ENCODE measurements at regions not wholly inside any gene's neighbourhood (a gene's known extent, or its start where the extent isn't known, plus 50 kb on each side); places are given as distances from the start of the nearest gene placed in this dataset.

DNA sequence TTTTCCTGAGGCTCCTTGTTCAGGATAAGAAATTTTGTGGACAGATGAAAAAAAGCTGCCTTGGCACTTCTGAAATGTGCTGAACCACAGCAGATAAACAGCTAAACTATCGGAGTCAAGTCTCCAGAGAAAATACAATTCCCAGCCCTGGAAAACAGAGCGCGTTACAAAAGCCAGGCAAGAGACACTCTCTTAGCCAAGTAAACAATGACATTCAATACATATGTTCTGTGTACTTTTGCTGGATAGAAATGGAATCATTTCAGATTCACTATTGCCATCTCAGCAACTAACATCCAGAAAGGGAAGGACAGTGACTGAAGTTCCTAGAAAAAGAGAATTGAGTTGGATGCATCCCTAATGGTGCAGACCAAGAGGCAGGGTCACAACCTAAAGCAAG is 196.8 kb upstream of the NRSN1 start:
- Histone ChIP-seq H3K27ac (ENCODE audit: low read depth in 1 of 2, low read length in 2 of 2) (no peak overlapping the region), H3K4me1 (ENCODE audit: control insufficient read depth in 4 of 4, insufficient read depth in 4 of 4, low read length in 3 of 4) (no peaks in the 10 kb centered on the region), H3K36me3 (ENCODE audit: control insufficient read depth in 4 of 4, insufficient read depth in 3 of 4, low read depth in 1 of 4, low read length in 3 of 4) (no peaks in the 10 kb centered on the region), H3K27me3 (ENCODE audit: control insufficient read depth in 4 of 4, insufficient read depth in 4 of 4, low read length in 3 of 4) (peaks cover 0 to 5% (median 0%) of the 10 kb centered on the region in 4 donors), H3K9ac (ENCODE audit: low read depth in 1 of 2, low read length in 2 of 2) (no peak overlapping the region), H3K9me3 (ENCODE audit: control insufficient read depth in 4 of 4, low read length in 3 of 4) (no peaks in the 10 kb centered on the region), H3K4me3 (ENCODE audit: low read depth in 1 of 3, low read length in 3 of 3) (no peak overlapping the region)
- no peak for DNase-seq (ENCODE audit: low spot score)
- TF ChIP-seq RXRA (IDR thresholded peaks at IDR 0.05) (no peak), EGR1 (IDR thresholded peaks at IDR 0.05; ENCODE audit: low read depth in 2 of 2) (no peak), SP1 (IDR thresholded peaks at IDR 0.05) (no peak), RAD21 (IDR thresholded peaks at IDR 0.05) (no peak), JUND (IDR thresholded peaks at IDR 0.05) (no peak), TAF1 (conservative IDR thresholded peaks at IDR 0.05) (no peak), YY1 (IDR thresholded peaks at IDR 0.05) (no peak), HNF4A (conservative IDR thresholded peaks at IDR 0.05) (no peak), FOXA1 (IDR thresholded peaks at IDR 0.05) (no peak)
- TF ChIP-seq, protein P1, sequence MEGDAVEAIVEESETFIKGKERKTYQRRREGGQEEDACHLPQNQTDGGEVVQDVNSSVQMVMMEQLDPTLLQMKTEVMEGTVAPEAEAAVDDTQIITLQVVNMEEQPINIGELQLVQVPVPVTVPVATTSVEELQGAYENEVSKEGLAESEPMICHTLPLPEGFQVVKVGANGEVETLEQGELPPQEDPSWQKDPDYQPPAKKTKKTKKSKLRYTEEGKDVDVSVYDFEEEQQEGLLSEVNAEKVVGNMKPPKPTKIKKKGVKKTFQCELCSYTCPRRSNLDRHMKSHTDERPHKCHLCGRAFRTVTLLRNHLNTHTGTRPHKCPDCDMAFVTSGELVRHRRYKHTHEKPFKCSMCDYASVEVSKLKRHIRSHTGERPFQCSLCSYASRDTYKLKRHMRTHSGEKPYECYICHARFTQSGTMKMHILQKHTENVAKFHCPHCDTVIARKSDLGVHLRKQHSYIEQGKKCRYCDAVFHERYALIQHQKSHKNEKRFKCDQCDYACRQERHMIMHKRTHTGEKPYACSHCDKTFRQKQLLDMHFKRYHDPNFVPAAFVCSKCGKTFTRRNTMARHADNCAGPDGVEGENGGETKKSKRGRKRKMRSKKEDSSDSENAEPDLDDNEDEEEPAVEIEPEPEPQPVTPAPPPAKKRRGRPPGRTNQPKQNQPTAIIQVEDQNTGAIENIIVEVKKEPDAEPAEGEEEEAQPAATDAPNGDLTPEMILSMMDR (IDR thresholded peaks at IDR 0.05; ENCODE audit: low read depth, low read length, missing input control): no peak
- TF ChIP-seq, protein P2, sequence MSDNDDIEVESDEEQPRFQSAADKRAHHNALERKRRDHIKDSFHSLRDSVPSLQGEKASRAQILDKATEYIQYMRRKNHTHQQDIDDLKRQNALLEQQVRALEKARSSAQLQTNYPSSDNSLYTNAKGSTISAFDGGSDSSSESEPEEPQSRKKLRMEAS (IDR thresholded peaks at IDR 0.05): no peak
- 77% methylated on average over 3 of the region's 3 CpGs for WGBS

DNA sequence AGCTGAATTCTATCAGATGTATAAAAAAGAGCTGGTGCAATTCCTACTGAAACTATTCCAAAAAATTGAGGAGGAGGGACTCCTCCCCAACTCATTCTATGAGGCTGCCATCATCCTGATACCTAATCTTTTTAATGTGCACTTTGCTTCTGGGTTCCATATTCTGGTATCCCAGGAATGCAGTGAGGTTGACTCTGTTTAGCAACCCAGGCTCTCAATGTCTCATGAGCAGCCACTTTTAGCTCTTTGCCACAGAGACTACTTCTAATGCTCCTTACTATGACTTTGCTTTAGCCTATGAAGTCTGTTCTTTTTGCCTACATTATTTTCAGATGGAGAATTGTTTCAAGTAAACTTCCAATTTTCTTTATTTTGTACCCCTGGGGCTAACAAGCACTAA is 185.5 kb upstream of the NRSN1 start:
- Histone ChIP-seq H3K4me1 (ENCODE audit: control insufficient read depth in 4 of 4, insufficient read depth in 4 of 4, low read length in 3 of 4) (no peaks in the 10 kb centered on the region), H3K9me3 (ENCODE audit: control insufficient read depth in 4 of 4, low read length in 3 of 4) (no peaks in the 10 kb centered on the region), H3K27me3 (ENCODE audit: control insufficient read depth in 4 of 4, insufficient read depth in 4 of 4, low read length in 3 of 4) (no peaks in the 10 kb centered on the region), H3K4me3 (ENCODE audit: low read depth in 1 of 3, low read length in 3 of 3) (no peak overlapping the region), H3K27ac (ENCODE audit: low read depth in 1 of 2, low read length in 2 of 2) (no peak overlapping the region), H3K36me3 (ENCODE audit: control insufficient read depth in 4 of 4, insufficient read depth in 3 of 4, low read depth in 1 of 4, low read length in 3 of 4) (no peaks in the 10 kb centered on the region), H3K9ac (ENCODE audit: low read depth in 1 of 2, low read length in 2 of 2) (no peak overlapping the region)
- TF ChIP-seq, protein P3, sequence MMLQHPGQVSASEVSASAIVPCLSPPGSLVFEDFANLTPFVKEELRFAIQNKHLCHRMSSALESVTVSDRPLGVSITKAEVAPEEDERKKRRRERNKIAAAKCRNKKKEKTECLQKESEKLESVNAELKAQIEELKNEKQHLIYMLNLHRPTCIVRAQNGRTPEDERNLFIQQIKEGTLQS (IDR thresholded peaks at IDR 0.05): no peak
- TF ChIP-seq HNF4A (conservative IDR thresholded peaks at IDR 0.05) (no peak), FOXA1 (IDR thresholded peaks at IDR 0.05) (no peak)
- DNase-seq (ENCODE audit: low spot score): no peak

DNA sequence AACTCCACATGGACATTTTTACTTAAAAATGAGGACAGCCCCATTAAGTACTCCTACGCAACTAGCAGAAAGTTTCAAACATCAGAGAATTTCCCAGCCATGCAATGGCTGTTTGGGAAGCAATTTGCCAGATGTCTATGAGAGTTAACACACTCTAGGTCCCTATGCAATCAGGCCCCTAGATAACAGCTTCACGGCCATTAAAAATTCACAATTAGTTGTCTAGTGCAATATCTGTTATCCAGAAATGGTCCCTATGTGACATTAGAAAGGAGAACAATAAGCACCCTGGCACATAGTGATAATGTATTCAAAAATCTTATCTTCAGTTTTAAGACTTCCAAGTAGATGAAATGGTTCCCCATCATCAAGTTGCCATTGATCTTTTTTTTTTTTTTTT is 174.3 kb upstream of the NRSN1 start:
- WGBS: 76% methylated on average over 2 of the region's 2 CpGs
- Histone ChIP-seq H3K4me3 (ENCODE audit: low read depth in 1 of 3, low read length in 3 of 3) (no peak overlapping the region), H3K27me3 (ENCODE audit: control insufficient read depth in 4 of 4, insufficient read depth in 4 of 4, low read length in 3 of 4) (peaks cover 0 to 3% (median 0%) of the 10 kb centered on the region in 4 donors), H3K9me3 (ENCODE audit: control insufficient read depth in 4 of 4, low read length in 3 of 4) (no peaks in the 10 kb centered on the region), H3K27ac (ENCODE audit: low read depth in 1 of 2, low read length in 2 of 2) (no peak overlapping the region), H3K4me1 (ENCODE audit: control insufficient read depth in 4 of 4, insufficient read depth in 4 of 4, low read length in 3 of 4) (no peaks in the 10 kb centered on the region), H3K9ac (ENCODE audit: low read depth in 1 of 2, low read length in 2 of 2) (no peak overlapping the region), H3K36me3 (ENCODE audit: control insufficient read depth in 4 of 4, insufficient read depth in 3 of 4, low read depth in 1 of 4, low read length in 3 of 4) (no peaks in the 10 kb centered on the region)
- no peak for DNase-seq (ENCODE audit: low spot score)
- TF ChIP-seq, protein P4, sequence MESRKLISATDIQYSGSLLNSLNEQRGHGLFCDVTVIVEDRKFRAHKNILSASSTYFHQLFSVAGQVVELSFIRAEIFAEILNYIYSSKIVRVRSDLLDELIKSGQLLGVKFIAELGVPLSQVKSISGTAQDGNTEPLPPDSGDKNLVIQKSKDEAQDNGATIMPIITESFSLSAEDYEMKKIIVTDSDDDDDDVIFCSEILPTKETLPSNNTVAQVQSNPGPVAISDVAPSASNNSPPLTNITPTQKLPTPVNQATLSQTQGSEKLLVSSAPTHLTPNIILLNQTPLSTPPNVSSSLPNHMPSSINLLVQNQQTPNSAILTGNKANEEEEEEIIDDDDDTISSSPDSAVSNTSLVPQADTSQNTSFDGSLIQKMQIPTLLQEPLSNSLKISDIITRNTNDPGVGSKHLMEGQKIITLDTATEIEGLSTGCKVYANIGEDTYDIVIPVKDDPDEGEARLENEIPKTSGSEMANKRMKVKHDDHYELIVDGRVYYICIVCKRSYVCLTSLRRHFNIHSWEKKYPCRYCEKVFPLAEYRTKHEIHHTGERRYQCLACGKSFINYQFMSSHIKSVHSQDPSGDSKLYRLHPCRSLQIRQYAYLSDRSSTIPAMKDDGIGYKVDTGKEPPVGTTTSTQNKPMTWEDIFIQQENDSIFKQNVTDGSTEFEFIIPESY (IDR thresholded peaks at IDR 0.05): no peak
- TF ChIP-seq, protein P3 (IDR thresholded peaks at IDR 0.05): no peak
